Stimulated activated CD4-positive, alpha-beta T cell treated with anti-CD3 and anti-CD28 coated beads, Interleukin-15, amount 100 ng/mL, for 24 hours (primary cell): ENCODE measurements at regions not wholly inside any gene's neighbourhood (a gene's known extent, or its start where the extent isn't known, plus 50 kb on each side); places are given as distances from the start of the nearest gene placed in this dataset.

ENCODE experiments used
- DNase-seq: peaks from one replicate; pipeline ENCODE4 v3.0.0-alpha.2; 2020

DNA sequence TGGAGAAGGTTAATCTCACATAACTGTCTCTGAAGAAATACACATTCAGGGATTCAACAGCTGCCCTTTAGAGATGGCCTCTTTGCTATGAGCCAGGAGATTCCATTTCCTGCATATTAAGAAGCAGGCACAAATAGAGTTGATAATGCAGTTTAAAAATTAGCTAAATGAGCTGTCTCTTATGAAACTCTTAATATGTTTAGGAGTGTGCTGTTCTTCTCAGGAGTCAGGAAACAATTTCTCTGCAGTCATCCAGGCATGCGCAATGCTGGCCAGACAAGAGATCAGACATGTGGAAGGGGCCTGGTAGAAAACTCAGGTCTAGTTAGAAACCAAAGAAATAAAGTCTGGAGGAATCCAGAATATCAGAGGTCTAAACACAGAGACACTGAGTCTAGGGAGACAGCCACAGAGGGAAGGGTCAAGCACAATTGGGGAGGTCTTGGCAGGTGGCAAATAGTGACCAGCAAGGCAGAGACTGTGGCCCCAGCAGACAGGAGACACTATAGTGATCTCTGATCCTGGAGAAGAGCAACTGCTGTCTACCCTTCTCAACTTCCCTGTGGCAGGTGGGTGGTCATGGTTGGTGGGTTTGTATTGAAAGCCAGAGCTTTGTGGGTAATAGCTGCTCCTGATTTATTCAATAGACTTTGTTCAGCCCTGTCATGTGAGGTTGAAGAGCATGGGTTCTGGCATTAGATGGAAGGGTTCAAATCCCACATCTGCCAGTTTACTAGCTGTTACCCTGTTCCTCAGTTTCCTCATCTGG, 185.8 kb upstream of the RMST start:
- no peak for DNase-seq

DNA sequence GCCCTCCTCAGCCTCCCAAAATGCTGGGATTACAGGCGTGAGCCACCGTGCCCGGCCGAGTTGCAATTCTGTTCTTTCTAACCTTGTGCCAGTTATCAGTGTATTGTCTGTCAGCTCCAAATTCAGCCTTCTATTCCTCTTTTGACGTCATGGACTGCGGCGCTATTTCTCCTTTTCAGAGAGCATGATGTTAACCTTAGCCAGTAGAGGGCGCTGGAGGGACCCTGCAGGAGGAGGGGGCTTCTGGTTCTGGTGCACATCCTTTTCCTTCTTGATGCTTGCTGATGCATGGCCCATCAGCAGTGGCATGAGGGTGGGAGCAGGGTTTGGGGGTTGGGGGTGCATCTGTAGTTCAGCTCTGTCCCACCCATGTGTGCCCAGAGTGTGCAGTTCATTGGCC, 179.3 kb upstream of the RMST start:
- DNase-seq = peak; percentile 3

DNA sequence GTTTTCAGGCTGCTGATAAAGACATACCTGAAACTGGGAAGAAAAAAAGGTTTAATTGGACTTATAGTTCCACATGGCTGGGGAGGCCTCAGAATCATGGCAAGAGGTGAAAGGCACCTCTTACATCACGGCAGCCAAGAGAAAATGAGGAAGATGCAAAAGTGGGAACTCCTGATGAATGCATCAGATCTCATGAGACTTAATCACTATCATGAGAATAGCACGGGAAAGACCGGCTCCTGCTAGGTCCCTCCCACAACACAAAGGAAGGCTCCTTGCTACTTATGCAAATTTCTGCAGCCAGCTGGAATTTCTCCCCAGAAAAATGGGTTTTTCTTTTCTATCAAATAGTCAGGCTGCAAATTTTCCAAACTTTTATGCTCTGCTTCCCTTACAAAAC, 174.1 kb upstream of the RMST start:
- no peak for DNase-seq

GRCh38 chr12:97292588-97292987, 170.0 kb upstream of the RMST start:
- DNase-seq = no peak

DNA sequence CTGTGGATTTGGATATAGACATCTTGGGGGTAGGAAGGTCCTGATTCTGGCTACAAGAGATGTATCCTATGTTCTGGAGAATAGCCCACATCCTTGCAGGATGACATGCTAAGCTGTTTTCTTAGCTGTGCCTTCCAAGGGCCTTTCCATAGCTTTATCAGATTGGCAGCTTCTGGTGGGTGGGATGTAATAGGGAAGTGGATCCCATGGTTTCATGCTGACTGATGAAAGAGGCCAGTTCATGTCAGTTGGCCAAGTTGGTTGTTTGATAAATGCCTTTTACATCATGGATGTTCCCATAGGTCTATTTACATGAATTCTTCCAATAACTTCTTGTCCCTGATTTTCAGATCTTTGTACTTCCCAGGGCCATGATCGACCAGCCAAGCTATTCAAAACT, 169.1 kb upstream of the RMST start:
- no peak for DNase-seq

DNA sequence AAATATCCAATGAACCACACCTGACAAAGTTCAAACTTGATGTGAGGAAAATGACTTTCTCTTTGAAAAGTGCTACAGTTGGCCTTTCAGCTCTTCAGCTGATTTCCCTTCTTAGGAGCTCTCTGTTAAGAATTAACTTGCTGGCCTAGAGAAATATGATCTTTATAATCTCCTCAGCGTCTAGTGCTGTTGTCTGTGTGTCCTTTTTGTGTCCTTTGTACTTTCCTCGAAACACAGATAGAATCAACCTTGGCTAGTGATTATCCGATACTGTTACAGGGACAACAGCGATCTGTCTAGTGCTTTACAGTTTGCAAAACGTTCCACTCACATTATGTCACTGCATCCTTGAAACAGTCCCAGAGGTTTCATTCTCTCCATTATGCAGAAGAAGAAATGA, 162.8 kb upstream of the RMST start:
- DNase-seq = no peak

DNA sequence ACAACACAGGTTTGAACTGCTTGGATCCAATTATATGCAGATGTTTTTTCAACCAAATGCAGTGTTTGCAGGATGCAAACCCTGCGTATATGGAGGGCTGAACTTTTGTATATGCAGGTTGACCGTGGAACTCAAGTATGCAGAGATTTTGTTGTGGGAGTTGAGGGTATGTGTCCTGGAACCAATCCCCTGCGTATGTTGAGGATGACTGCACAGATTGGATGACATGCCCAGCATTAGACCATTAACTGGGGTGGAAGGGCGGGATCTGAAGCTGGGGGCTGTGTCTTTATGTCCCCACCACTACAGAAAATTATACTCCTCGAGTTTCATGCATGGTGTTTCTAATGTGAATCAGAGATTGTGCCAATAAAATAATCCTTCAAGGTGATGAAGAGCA, 162.2 kb upstream of the RMST start:
- DNase-seq = no peak

DNA sequence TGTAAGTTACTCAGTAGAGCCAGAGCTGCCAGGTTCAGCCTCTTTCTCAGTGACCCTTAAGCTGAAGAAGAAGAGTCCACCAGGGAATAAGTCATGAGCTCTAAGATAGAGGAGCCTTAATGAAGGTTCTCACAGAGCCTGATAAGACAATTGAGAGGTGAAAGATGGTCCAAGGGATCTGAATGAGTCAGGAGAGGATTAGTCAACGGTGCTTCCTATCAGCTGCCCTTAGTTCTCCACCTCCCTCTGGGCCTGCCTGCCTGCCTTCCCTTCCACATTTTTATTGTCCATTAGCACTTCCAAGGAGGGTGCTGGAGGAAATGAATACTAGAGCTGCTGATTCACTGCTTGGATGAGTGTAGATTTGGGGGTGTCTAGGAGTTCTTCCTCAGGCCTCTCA, 161.7 kb upstream of the RMST start:
- DNase-seq = no peak

DNA sequence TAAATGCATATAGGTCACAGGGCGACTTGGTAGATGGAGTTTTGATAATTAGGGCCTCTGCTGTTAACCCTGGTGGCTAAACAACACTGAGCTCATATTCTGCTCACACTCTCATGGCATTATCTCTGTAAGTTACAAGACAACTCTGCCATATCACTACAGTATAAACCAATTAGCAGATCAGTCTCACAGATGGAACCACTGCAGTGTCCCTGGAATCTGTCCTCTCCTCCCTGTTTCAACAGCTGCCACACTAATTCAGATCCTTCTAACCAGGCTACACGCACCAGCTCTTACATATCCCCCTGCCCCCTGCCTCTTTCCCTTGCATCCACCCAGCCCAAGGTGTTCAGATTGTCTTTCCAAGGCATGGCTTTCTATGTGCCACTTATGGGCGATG, 161.0 kb upstream of the RMST start:
- DNase-seq = no peak

- DNase-seq = no peak
Measured at GRCh38 chr12:97305651-97306050, 157.0 kb upstream of the RMST start.

- no peak for DNase-seq
Measured at GRCh38 chr12:97306147-97306546, 156.5 kb upstream of the RMST start.

GRCh38 chr12:97308576-97309198, 153.9 kb upstream of the RMST start:
- DNase-seq = no peak

GRCh38 chr12:97309921-97310320, 152.7 kb upstream of the RMST start:
- DNase-seq = no peak

GRCh38 chr12:97312570-97313135, 150.0 kb upstream of the RMST start:
- DNase-seq = no peak

DNA sequence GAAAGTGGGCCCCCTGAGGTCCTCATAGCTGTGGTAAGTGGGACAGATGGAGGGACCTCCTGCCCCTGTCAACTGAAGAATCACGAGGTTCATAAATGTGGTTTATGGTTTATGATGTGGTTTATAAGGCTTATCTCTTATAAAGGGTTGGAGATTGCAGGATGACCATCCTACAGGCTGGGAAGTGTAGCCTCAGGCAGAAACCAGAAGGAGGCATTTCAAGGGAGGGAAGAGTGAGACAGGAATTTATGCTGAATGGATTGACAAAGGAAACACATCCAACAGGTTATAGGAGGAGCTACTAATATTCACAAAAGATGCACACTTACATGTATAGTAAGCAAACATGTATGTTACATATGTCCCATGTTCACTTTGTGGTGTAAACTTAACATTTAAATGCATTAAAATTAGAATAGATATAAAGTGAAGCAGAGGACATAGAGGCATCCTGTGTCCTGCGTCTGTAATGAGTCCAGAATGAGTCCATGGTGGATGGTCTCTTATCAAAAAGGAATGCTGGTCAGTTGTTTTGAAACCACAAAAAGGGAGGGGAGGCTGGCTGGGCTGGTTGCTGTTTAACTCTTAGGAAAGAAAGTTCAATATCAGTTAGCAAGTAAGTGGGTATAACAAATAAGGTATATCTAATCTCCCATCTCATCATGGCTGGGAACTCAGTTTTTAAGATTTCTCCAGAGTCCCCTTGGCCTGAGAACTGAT, 149.0 kb upstream of the RMST start:
- no peak for DNase-seq

DNA sequence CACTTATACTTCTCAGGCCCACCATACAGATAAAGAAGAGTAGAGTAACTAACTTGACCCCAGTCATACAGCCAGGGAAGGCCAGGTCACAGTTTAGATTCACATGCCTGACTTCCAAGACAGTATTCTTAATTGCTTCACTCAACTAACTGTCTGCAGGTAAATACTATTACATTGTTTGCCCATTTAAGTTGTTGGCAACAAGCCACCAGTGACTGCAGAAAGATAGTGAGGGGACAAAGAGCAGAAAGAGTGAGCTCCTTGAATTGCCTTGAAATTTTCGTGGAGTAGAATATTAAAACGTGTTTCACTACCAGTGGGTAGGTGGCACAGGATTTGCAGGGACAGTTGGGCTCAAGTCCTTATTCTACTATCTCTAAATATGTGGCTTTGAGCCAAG, 146.3 kb upstream of the RMST start:
- no peak for DNase-seq

DNA sequence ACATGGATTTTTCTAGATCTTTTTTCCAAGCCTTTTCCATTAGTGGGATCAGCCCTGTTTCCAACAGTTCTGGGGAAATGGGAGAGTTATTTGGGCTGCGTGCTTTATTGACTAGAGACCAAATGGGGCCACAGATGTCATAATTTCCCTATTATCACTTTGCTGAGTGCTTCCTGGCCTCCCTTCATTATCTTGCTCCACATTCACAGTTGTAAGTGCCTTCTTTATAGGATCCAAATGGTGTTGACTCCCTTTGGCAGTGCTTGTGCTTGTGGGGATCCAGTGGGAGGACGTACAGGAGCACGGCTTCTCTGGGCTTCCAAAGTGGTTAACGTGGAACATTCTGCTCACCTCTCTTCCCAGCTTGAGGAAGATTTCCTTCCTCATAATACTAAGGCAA, 141.0 kb upstream of the RMST start:
- DNase-seq = no peak

GRCh38 chr12:97322388-97322787, 140.2 kb upstream of the RMST start:
- DNase-seq = no peak

DNA sequence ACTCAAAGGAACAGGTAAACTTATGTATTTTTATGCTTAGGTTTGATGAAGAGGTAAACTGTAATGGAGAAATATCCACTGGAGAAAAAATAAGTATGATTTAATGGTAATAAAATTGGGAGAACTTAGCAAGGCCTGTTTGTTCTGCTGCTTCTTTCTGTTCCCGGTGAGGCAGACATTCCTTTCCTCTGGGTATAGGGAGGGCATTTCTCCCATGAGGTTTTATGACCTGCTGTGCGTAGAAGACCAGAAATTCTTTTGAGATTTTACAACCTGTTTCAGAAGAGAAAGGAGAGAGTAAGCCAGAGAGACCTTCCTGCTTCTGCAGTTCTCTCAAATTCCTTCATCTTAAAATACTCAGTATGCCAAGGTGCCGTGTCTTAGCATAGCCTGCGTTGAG, 139.4 kb upstream of the RMST start:
- DNase-seq = no peak

- DNase-seq = no peak
Measured at GRCh38 chr12:97324471-97324870, 138.1 kb upstream of the RMST start.

GRCh38 chr12:97335115-97335514, 127.5 kb upstream of the RMST start:
- no peak for DNase-seq

- DNase-seq = no peak
Measured at GRCh38 chr12:97336900-97337751, 125.5 kb upstream of the RMST start.

- no peak for DNase-seq
Measured at GRCh38 chr12:97342130-97342529, 120.5 kb upstream of the RMST start.
